Cerebellar cortex (tissue), 1 donor: ENCODE measurements at regions not wholly inside any gene's neighbourhood (a gene's known extent, or its start where the extent isn't known, plus 50 kb on each side); places are given as distances from the start of the nearest gene placed in this dataset.

ENCODE experiments used
- DNase-seq: peaks from one replicate; pipeline ENCODE4 v3.0.0-alpha.2; 2015; ENCODE audit warnings: low spot score

- DNase-seq: no peak
Measured at GRCh38 chr3:153072382-153072781, 89.6 kb upstream of the RAP2B start.

- DNase-seq: no peak
Measured at GRCh38 chr3:153072856-153073255, 89.2 kb upstream of the RAP2B start.

- no peak for DNase-seq
Measured at GRCh38 chr3:153073636-153074035, 88.4 kb upstream of the RAP2B start.

GRCh38 chr3:153078826-153079225, 83.2 kb upstream of the RAP2B start:
- DNase-seq: no peak

- no peak for DNase-seq
Measured at GRCh38 chr3:153079386-153079785, 82.6 kb upstream of the RAP2B start.

- DNase-seq: no peak
Measured at GRCh38 chr3:153080778-153081240, 81.2 kb upstream of the RAP2B start.

GRCh38 chr3:153084431-153084830, 77.6 kb upstream of the RAP2B start:
- no peak for DNase-seq

GRCh38 chr3:153087595-153088566, 74.1 kb upstream of the RAP2B start:
- DNase-seq: no peak

GRCh38 chr3:153089620-153090019, 72.4 kb upstream of the RAP2B start:
- no peak for DNase-seq

- no peak for DNase-seq
Measured at GRCh38 chr3:153090973-153091372, 71.1 kb upstream of the RAP2B start.

- no peak for DNase-seq
Measured at GRCh38 chr3:153093629-153094028, 68.4 kb upstream of the RAP2B start.

GRCh38 chr3:153094386-153094785, 67.6 kb upstream of the RAP2B start:
- no peak for DNase-seq

GRCh38 chr3:153095441-153095840, 66.6 kb upstream of the RAP2B start:
- DNase-seq: no peak

GRCh38 chr3:153096731-153097131, 65.3 kb upstream of the RAP2B start:
- DNase-seq: no peak

- DNase-seq: no peak
Measured at GRCh38 chr3:153097213-153097612, 64.8 kb upstream of the RAP2B start.

- no peak for DNase-seq
Measured at GRCh38 chr3:153099131-153099530, 62.9 kb upstream of the RAP2B start.

- no peak for DNase-seq
Measured at GRCh38 chr3:153103406-153103945, 58.5 kb upstream of the RAP2B start.

- no peak for DNase-seq
Measured at GRCh38 chr3:153110041-153110440, 52.0 kb upstream of the RAP2B start.

GRCh38 chr3:153111016-153111415, 51.0 kb upstream of the RAP2B start:
- DNase-seq: no peak
